DND-41 (cell line): ENCODE measurements at regions not wholly inside any gene's neighbourhood (a gene's known extent, or its start where the extent isn't known, plus 50 kb on each side); places are given as distances from the start of the nearest gene placed in this dataset.

Experiments used
- CTCF ChIP-seq: IDR thresholded peaks from 2 replicates; pipeline ENCODE4 v1.5.1; 2012; ENCODE audit warnings: borderline replicate concordance, low read length, moderate library complexity, mild to moderate bottlenecking; ENCODE audit not compliant: poor library complexity, severe bottlenecking; ENCODE audit errors: extremely low read depth
- EZH2 ChIP-seq: IDR thresholded peaks from 3 replicates; pipeline ENCODE4 v1.6.1; 2012; ENCODE audit warnings: borderline replicate concordance, low read depth, mild to moderate bottlenecking, moderate library complexity, low read length, inconsistent platforms; ENCODE audit not compliant: severe bottlenecking

GRCh38 chr22:47301820-47302475, 539.5 kb downstream of the TBC1D22A start:
- no peak for TF ChIP-seq CTCF
- no peak for TF ChIP-seq EZH2
